NCI-H2196 (cell line): ENCODE measurements at regions not wholly inside any gene's neighbourhood (a gene's known extent, or its start where the extent isn't known, plus 50 kb on each side); places are given as distances from the start of the nearest gene placed in this dataset.

Source experiments
- DNase-seq: peaks from one replicate; lab custom pipeline; 2025; ENCODE audit not compliant: unreplicated experiment; lab: John Stamatoyannopoulos, UW

DNA sequence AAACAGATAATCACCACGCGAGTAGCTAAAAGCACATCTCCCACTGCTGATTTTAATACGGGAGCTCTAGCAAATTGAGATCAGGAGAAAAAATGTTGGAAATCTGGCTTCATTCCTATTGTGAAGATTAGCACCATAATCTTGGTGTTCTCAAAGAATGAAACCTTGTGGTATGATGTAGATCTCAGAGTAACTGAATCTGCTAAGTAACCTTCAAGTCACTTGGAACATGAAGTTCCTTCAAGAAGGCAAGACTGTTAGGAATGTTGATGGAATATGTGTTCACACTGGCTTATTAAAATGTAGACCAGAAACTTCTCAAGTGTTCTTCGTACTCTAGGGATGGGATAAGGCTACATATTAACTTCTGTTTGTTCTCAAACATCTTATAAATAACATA, 117.4 kb upstream of the CHRM3 start:
- DNase-seq = no peak

DNA sequence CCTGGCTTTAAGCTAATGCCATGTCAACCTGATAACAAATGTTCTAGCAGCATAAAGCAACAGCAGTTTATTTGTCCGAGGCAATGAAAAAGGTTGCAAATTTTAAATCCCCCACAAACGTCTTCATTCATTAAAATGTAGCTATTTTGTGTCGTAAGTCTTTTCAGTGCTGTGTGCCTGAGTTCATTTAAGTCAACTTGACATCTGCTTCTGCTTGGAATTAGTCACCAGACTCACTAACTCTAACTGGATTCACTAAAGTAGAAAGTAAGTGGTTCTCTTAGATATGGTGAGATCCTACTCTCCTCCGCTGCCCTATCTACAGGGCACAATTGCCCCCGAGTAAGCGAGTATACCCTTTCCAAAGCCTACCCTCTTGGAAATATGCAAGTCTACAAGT, 118.4 kb upstream of the CHRM3 start:
- DNase-seq = no peak

DNA sequence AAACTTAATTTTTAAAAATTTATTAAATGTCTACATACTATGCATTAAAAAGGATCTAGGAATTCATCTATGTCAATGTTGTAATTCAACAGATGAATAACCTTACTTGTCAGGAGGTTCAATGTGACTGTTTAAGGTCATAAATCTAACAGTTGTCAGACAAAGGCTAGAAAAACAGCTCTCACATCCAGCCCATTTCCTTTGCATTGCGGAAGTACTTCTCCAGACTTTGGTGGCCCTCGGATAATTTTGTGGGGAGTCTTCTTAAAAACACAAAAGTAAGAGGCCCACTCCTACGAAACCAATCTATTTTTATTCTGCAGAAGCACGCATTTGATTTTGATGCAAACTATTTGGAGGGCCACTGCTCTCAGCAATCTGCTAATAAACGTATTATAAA, 122.6 kb upstream of the CHRM3 start:
- DNase-seq = no peak

DNA sequence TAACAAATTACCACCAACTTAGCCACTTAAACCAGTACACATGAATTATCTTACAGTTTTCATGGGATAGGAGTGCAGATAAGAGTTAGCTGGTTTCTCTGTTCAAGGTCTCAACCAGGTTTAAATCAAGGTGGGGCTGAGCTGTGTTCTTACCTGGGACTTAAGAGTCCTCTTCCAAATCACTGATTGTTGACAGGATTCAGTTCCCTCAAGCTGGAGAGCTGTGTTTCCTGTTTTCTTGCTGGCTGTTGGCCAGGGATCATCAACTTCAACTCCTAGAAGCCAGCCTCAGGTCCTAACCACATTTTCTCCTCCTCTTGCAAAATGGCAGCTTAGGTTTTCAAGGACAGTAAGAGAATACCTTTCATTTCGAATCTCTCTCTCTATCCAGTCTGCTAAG, 123.8 kb upstream of the CHRM3 start:
- DNase-seq = no peak

DNA sequence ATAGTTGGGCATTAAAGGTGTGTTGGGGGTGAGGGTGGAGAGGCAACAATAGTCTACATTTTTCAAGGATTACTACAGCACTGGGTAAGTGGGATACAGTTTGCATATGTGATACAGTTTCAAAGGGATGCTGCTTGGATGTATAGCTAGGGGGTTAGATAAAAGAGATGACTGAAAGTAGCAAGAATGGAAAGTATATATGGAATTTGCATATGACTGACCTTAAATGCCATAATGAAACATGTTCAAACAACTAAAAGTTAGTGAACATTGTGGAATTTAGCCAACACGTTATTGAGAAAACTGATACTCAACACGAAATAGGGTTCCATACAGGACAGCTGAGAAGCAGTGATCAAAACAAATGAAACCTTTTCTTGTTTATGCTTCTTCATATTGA, 124.8 kb upstream of the CHRM3 start:
- DNase-seq = no peak

DNA sequence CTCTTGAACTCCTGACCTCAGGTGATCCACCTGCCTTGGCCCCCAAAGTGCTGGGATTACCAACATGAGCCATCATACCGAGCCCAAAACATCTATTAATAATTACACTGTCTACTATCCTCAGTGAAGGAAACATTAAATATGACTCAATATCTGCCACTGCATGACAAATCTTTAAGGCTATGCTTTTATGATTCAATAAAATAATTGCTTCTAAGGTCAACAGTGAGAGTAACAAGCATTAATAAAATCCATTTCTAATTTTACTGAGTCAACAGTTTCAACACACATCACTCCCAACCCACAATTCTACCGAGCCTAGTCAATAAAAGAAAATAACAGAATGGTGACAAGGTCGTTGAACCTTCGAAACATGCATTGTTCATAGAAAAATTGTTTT, 125.5 kb upstream of the CHRM3 start:
- DNase-seq = no peak

DNA sequence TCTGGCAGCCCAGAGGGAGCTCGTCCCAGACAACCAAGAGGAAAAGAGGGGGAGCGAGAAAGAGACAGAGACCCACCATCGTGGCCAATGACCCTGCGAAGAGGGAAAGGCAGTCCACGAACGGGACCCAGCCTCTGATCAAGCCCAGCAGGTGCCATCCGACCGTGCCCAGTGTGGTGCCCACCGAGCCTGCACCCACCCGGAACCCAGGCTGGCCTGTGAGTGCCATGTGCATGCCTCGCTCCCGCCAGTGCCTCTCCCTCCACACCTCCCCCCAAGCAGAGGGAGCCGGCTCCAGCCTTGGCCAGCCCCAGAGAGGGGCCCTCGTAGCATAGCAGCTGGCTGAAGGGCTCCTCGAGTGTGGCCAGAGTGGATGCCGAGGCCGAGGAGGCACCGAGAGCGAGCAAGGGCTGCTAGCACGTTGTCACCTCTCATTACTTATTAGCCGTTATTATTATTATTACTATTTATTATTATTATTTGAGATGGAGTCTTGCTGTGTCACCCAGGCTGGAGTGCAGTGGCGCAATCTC, 130.7 kb upstream of the CHRM3 start:
- no peak for DNase-seq

DNA sequence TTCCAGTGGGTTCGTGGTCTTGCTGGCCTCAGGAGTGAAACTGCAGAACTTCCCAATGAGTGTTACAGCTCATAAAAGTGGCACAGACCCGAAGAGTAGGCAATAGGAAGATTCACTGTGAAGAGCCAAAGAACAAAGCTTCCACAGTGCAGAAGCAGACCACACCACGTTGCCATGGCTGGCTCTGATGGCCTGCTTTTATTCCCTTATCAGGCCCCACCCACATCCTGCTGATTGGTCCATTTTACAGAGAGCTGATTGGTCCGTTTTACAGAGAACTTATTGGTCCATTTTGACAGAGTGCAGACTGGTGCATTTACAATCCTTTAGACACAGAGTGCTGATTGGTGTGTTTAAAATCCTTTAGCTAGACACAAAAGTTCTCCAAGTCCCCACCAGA, 131.4 kb upstream of the CHRM3 start:
- no peak for DNase-seq

DNA sequence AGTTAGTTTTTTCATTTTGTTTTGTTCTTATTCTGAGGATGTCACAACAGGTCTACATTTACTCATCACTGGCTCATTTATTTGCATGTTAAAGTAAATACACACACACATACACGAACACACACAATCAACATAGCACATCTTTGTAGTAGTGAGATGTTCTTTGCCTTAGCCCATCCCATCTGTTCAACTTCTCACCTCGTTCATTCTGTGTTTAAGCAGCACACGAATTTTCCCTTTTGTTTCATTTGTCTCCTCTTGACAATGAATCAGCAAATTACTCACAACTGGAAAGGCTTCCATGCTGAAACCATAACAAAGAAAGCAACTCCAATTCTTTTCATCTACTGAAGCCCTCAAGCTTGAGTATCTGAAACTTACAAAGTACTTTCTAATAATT, 133.3 kb upstream of the CHRM3 start:
- no peak for DNase-seq

DNA sequence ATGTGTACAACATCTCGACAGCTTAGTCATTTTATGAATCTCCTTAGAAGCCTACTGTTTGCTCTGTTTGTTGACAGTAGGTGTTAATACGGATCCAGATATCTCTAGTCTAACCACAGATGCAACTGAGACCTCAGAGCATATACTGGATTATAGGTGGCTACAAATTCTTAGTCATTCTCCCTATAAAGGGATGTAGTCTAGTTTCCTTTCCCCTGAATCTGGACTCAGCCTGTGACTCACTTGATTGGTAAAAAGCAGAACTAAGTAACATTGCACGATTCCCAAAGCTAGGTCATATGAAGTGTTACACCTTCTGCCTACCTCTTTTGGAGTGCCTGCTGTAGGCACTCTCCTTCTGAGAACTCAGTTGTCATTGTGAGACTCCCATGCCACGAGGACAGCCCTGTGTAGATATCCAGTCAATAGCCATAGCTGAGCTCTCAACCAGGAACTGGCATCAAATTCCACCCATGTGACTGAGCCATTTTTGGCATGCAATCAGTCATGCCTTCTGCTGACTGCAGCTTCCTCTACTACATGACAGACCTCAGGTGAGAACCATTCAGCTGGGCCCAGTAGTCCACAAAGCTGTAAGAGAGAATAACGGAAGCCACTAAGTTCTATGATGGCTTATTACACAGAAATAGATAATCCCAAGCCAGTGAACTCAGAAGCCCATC, 135.9 kb upstream of the CHRM3 start:
- no peak for DNase-seq

DNA sequence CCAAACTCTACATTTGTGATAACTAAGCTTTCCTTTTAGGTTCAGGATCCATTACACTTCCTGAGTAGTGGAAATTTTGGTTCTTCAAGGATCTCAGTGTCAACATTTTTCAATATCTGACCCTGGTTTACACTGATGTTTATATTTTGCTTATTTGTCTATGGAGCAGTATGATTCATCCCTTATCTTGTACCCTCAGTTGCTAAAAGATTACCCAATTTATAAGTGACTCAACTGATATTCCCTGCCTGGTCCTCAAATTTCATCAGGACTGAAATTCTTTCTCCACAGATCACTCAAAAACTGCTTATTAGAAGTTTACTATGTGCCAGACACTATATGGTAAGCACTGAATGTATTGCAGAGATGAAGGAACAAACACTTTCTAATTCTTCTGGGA, 139.1 kb upstream of the CHRM3 start:
- DNase-seq = no peak

DNA sequence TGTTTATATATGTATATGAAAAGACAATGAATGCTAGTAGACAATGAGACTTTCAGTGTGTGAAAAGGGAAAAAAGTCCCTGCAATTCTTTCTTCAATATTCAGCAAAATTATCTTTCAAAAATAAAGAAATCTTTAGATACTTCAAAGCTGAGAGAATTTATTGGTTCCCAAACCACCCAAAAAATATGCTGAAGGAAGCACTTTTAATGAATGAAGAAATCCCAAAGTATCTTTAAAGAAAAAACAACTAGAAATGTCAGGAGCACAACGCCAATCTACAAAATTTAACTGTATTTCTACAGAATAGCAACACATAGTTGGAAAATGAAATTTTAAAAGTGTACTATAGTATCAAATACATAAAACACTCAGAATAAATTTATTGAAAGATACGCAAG, 142.3 kb upstream of the CHRM3 start:
- no peak for DNase-seq

DNA sequence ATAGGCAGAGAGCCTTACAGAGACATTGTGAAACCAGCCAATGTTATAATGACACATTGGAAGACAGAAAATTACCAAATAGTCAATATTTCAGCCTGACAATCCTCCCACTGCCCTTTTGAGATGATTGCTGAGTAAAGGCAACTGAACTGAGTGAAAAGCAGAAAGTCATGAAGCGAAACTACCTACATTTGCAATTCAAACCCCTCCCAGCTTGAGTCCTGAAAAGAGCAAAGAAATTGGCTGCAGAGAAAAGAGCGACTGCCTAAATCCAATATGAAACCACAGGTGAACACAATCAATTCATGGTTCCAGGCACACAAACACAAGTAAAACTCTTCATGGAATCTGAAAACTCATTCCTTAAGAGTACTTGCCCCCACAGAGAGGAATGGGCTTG, 143.4 kb upstream of the CHRM3 start:
- DNase-seq = no peak

DNA sequence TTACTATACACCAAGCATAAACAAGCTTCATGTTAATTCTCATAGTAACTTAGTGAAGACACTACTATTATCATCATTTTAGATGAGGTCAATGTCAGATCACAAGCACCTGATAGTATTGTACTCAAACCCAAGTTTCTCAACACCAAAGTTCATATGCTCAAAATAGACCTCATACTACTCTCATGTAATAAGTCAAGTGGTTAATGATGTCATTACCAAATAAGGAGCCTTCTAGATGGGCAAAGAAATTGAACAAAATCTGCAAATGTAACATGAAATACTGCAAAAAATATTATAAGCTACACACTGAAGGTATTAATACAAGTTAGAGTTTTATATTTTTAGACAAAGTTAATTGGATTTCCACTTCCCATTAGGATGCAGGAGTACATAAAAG, 144.0 kb upstream of the CHRM3 start:
- no peak for DNase-seq

DNA sequence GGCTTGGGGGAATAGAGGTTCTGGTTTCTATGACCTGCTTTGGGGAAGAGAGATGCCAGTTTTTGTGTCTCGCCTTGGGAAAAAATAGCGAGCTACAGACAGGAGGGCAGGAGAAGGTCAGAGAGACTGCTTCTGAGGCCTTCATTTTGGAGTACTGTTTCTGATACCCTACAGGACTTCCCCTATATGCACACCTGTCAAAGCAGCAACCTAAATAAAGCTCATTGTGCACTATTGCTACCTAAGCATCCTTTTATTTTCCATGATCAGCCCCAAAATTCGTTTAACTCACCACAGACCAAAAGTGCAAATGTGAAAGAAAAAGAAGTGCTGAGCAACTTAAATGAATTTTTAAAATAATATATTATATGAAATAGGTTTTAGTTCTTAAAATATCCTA, 145.6 kb upstream of the CHRM3 start:
- no peak for DNase-seq

DNA sequence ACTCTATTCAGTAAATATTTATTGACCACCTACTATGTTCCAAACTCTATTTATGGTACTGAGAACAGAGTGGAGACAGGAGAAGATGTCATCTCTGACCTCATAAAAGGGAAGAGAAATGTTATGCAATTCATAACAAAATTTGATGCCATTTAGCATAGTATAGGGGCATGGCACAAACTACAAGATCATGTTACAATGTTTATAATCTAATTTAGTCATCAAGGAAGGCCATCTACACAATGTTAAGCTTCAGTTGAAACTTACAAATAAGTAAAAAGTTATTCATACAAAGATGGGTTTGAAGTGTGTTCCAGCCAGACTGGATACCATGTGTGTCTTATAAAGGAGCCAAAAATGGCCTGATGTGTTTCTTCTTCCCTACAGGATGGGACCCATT, 146.8 kb upstream of the CHRM3 start:
- DNase-seq = no peak

DNA sequence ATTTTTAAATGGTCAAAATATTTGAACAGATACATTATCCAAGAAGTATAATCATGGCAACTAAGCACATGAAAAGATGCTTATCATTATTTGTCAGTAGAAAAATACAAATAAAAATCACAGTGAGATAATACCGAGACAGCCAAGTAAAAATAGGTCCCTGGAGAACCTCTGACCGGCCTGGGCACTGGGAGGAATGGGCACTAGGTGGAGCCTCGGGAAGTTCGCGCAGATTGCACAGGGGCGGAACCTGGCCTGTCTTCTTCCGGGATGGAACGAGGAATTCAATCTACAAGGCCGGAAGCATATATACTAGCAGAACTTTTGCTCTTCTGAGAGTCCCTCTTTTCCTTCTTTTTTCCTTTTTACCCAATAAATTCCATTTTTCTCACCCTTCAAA, 148.5 kb upstream of the CHRM3 start:
- no peak for DNase-seq

DNA sequence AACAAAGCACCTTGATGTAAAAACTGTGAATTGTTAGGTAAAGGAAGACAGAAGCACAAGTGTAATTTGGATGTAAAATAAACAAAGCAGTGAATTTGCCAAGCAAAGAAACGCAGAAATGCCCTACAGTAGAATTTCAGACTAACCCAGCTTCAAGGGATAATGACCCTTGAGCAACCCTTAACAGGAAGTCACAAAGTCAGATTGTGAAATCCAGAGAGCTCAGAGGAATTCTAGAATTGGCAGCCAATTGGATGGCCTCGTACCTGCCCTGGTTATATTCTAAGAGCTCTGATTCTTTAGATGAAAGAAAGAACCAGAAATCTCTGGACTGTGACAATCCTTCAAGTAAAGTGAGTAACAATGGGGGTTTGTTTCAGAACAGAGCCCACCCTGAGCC, 152.7 kb upstream of the CHRM3 start:
- DNase-seq = no peak

DNA sequence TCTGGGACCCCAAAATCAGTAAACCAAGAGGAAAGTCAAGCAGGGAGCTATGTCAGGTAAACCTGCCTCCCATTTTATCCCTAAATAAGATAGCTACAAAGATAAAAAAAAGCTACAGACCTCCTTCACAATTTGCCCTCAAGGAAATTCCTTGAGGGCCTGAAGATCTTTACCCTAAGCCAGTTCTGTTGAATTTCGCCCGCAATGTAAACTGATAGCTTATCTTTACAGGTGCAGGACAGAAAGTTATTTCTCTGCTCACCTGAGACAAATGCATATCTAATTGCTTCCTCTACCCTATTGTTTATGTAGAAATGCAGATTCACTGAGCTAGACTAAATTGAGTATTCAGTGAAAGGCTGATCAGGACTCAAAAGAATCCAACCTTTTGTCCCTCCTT, 153.4 kb upstream of the CHRM3 start:
- no peak for DNase-seq

DNA sequence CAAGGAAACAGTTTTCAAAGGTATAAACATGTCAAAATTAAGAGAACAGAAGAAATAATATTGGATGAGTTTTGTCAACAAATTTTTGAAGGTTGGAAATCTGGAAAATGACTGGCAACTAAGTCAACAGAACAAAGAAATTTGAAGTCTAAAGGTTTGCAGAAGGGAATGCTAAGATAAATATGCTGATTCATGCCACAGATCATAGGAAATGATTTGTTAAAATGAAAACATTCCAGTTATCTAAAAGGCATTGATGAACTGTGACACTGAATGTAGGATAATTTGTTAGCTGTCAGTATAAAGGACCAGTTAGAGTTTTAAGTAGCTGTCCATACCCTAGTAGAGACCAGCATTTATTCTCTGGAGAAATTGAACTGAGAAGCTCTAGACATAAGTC, 157.9 kb upstream of the CHRM3 start:
- no peak for DNase-seq

DNA sequence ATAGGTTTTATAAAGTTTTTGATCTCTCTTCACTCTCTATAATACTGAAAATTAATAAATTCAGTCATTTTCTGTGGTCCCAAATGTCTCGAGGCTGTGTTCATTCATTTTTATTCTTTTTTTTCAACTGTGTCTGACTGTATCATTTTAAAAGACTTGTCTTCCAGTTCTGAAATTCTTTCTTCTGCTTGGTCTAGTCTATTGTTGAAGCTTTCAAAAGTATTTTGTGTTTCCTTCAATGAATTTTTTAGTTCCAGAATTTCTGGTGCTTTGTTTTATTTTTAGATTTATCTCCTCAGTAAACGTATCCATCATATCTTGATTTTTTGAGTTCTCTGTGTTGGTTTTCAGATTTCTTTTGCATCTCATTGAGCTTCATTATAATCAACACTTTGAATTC, 161.0 kb upstream of the CHRM3 start:
- DNase-seq = no peak

DNA sequence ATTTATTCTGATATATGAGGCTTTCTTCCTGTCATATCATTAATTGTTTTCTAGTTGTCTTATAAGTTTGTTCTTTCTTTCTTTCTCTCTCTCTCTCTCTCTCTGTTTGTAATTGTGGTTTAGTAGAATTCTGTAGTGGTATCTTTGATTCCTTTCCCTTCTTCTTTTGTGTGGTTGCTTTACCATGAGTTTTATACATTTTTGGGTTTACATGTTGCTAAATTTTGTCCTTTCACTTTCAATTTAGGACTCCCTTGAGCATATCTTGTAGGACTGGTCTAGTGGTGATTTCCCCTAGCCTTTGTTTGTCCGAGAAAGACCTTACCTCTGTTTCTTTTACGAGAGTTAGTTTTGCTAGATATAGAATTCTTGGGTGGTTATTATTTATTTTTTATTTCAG, 162.3 kb upstream of the CHRM3 start:
- DNase-seq = no peak

DNA sequence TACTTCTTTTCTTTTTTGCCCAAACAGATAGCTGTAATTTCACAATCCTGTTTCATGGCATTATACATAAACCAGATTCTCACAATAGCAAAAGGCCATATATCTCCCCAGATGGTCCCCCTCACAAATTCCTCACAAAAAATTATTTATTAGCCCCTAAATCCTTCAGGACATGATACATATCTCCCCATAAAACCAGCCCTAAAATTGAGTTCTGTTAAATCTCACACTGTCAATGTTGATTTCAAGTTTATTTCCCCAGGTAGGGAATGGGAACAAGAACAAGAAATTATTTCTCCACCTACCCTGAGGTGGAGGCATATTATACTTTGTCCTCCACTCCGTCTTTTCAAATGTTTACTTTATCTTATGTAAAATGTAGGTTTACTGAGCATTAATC, 163.4 kb upstream of the CHRM3 start:
- no peak for DNase-seq

DNA sequence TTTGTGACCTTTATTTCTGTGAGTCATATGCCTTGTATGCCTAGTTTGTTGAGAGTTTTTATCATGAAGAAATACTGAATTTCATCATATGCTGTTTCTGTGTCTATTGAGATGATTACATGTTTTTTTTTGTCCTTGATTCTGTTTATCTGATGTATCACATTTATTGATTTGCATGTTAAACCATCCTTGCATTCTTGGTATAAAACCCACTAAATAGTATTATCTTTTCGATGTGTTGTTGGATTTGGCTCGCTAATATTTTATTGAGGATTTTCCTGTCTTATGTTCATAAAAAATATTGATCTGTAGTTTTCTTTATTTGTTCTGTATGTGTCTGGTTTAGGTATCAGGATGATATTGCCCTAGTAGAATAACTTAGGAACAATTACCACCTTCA, 164.7 kb upstream of the CHRM3 start:
- DNase-seq = no peak
